ENCODE measurements at regions not wholly inside any gene's neighbourhood (a gene's known extent, or its start where the extent isn't known, plus 50 kb on each side); places are given as distances from the start of the nearest gene placed in this dataset.

DNA sequence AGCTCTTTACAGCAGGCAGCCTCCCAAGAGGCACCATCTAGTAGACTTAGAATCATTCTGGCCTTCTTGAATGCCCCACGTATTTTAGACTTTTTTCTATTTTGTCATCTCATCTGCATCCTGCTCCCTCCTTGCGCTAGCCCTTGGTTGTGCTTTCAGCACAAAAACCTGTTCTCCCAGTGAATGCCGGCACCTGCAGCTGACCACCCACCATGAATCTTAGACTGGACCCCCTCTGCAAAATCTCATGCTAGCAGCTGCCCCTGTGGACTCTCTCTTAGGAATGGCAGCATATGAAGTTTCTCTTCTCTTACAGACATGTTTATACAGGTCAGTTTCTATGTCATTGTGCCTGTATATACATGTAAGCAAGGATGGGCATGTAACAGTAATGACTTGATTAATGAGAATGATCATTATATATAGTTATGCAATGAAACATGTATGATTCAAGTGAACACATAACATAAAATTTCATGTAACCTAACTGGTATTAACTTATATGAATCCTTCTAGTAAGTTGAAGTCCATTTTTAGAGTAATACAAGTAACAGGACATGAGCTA is 159.8 kb downstream of the SUCLG1 start:
- H3K9me3 ChIP-seq (ENCODE audit: low read depth), result no peaks in the 10 kb centered on the region
- H3K27ac ChIP-seq, result no peak overlapping the region
- no peak for DNase-seq (ENCODE audit: low read depth in 1 of 2, low spot score in 1 of 2)
- no peak overlapping the region for H3K4me3 ChIP-seq
- TF ChIP-seq, protein P1, sequence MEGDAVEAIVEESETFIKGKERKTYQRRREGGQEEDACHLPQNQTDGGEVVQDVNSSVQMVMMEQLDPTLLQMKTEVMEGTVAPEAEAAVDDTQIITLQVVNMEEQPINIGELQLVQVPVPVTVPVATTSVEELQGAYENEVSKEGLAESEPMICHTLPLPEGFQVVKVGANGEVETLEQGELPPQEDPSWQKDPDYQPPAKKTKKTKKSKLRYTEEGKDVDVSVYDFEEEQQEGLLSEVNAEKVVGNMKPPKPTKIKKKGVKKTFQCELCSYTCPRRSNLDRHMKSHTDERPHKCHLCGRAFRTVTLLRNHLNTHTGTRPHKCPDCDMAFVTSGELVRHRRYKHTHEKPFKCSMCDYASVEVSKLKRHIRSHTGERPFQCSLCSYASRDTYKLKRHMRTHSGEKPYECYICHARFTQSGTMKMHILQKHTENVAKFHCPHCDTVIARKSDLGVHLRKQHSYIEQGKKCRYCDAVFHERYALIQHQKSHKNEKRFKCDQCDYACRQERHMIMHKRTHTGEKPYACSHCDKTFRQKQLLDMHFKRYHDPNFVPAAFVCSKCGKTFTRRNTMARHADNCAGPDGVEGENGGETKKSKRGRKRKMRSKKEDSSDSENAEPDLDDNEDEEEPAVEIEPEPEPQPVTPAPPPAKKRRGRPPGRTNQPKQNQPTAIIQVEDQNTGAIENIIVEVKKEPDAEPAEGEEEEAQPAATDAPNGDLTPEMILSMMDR (IDR thresholded peaks at IDR 0.05; ENCODE audit: low read depth, low read length), result no peak
- H3K36me3 ChIP-seq, result no peaks in the 10 kb centered on the region
- H3K4me1 ChIP-seq (ENCODE audit: low read depth), result no peaks in the 10 kb centered on the region
- H3K27me3 ChIP-seq, result no peaks in the 10 kb centered on the region

DNA sequence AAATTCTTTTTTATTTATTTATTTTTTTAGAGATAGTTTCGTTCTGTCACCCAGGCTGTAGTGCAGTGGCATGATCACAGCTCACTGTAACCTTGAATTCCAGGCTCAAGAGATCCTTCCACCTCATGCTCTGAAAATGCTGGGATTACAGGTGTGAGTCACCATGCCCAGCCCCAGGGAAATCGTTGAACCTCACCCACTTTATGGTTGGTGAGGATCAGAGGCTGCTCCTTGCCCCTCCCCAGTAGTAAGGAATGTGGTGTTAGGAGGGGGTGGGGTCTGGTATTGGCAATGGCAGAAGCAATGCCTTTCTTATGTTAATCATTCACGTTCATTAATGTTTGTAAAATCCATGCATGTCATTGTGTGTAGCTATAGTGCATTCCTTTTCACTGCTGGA is 161.9 kb downstream of the SUCLG1 start:
- TF ChIP-seq, protein P1 (IDR thresholded peaks at IDR 0.05; ENCODE audit: low read depth, low read length), result no peak
- Histone ChIP-seq H3K27ac (no peak overlapping the region), H3K4me3 (no peak overlapping the region), H3K36me3 (no peaks in the 10 kb centered on the region), H3K9me3 (ENCODE audit: low read depth) (no peaks in the 10 kb centered on the region), H3K27me3 (no peaks in the 10 kb centered on the region), H3K4me1 (ENCODE audit: low read depth) (no peaks in the 10 kb centered on the region)
- no peak for DNase-seq (ENCODE audit: low read depth in 1 of 2, low spot score in 1 of 2)

DNA sequence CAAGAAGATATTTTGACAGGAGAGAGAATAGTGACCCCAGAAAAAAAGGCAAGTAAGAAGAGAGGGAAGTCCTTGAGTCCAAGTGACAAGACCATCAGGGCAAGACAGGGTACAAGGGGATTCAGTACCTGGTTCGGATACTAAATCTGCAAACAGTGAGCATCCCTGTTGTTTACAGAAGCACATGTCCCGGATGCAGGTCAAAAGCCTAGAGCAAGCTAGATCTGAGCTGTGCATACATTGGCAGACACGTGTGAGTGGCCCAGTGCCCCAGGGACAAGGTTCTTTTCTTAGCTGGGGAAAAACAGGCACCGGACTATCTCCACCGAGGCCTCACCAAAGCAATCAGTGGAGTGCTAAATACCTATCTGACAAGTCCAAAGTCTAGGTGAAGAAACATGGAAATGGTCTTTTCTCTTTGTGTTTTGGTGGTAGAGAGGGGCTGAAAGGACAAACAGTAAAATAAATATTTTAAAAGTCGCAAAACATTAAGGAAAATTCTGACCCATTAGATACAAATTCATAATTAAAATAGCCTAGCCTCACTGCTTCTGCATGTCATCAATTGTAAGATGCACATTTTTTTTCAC is 165.2 kb downstream of the SUCLG1 start:
- no peak overlapping the region for H3K27ac ChIP-seq
- H3K27me3 ChIP-seq, result no peaks in the 10 kb centered on the region
- no peak overlapping the region for H3K4me3 ChIP-seq
- no peak for DNase-seq (ENCODE audit: low read depth in 1 of 2, low spot score in 1 of 2)
- TF ChIP-seq, protein P1 (IDR thresholded peaks at IDR 0.05; ENCODE audit: low read depth, low read length), result no peak
- H3K9me3 ChIP-seq (ENCODE audit: low read depth), result no peaks in the 10 kb centered on the region
- H3K4me1 ChIP-seq (ENCODE audit: low read depth), result no peaks in the 10 kb centered on the region
- no peaks in the 10 kb centered on the region for H3K36me3 ChIP-seq

DNA sequence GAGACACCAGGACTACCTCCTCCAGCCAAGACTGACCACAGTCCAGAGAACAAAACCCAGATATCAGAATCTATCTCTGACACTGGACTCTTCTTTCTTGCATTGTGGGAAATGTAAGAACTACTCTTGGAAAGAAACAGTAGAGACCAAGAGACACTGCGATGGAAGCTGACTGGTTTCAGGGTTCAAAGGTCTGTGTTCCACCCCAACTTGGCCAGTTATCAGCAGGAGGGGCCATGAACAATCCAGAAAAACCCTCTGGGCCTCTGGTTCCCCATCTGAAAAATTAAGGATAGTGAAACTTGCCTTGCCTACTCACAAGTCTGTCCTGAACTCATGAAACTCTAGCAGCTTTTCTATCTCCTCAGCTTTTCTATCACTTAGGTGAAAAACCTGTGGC is 166.5 kb downstream of the SUCLG1 start:
- Histone ChIP-seq H3K4me3 (no peak overlapping the region), H3K4me1 (ENCODE audit: low read depth) (no peaks in the 10 kb centered on the region), H3K27ac (no peak overlapping the region), H3K9me3 (ENCODE audit: low read depth) (no peaks in the 10 kb centered on the region), H3K27me3 (no peaks in the 10 kb centered on the region), H3K36me3 (no peaks in the 10 kb centered on the region)
- no peak for DNase-seq (ENCODE audit: low read depth in 1 of 2, low spot score in 1 of 2)
- TF ChIP-seq, protein P1 (IDR thresholded peaks at IDR 0.05; ENCODE audit: low read depth, low read length), result no peak

DNA sequence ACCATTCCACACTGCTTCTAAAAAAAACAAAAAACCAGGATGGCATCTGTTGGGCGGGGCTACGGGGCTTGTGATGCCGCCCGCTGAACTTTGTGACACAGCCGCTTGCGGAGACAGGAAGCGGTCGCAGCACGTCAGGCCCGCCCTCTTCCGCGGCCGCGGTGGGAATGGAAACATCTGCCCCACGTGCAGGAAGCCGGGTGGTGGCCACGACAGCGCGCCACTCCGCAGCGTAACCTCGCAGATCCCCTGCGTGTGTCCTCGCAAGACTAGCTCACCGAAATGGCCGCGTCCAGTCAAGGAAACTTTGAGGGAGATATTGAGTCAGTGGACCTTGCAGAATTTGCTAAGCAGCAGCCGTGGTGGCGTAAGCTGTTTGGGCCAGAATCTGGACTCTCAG is 168.5 kb downstream of the SUCLG1 start:
- H3K9me3 ChIP-seq (ENCODE audit: low read depth), result no peaks in the 10 kb centered on the region
- TF ChIP-seq, protein P1 (IDR thresholded peaks at IDR 0.05; ENCODE audit: low read depth, low read length), result no peak
- no peak for DNase-seq (ENCODE audit: low read depth in 1 of 2, low spot score in 1 of 2)
- no peaks in the 10 kb centered on the region for H3K4me1 ChIP-seq (ENCODE audit: low read depth)
- no peak overlapping the region for H3K4me3 ChIP-seq
- H3K27me3 ChIP-seq, result no peaks in the 10 kb centered on the region
- no peak overlapping the region for H3K27ac ChIP-seq
- H3K36me3 ChIP-seq, result no peaks in the 10 kb centered on the region

Data from cardiac muscle cell (in vitro differentiated cells and primary cell).